Activated CD4-positive, alpha-beta T cell treated with anti-CD3 and anti-CD28 coated beads for 36 hours (primary cell): ENCODE measurements at regions not wholly inside any gene's neighbourhood (a gene's known extent, or its start where the extent isn't known, plus 50 kb on each side); places are given as distances from the start of the nearest gene placed in this dataset.

Experiments
- ATAC-seq: fragments of 200-7000 bp; cut with Tn5 transposase; one replicate; pipeline ENCODE4 v1.10.0; 2021; ENCODE audit warnings: mild to moderate bottlenecking, moderate library complexity
- CTCF ChIA-PET: fragments of 350-600 bp; sonication (Branson Sonifier 250); formaldehyde crosslinking; loops from one replicate; lab custom pipeline; 2021; ENCODE audit warnings: antibody characterized with exemption; lab: Charles Lee
- POLR2A ChIA-PET: fragments of 350-600 bp; sonication (Branson Sonifier 250); formaldehyde crosslinking; loops from one replicate; lab custom pipeline; 2021; ENCODE audit warnings: antibody characterized with exemption, inconsistent platforms; lab: Charles Lee
- DNase-seq: peaks from one replicate; pipeline ENCODE4 v3.0.0-alpha.2; 2020
- H3K27ac Mint-ChIP-seq: one replicate; pipeline ENCODE4 v1.8.0; 2021; ENCODE audit warnings: mixed read lengths
- H3K27me3 Mint-ChIP-seq: one replicate; pipeline ENCODE4 v1.8.0; 2021; ENCODE audit warnings: mixed read lengths
- H3K36me3 Mint-ChIP-seq: one replicate; pipeline ENCODE4 v1.8.0; 2021; ENCODE audit warnings: low read depth, mixed read lengths
- H3K4me1 Mint-ChIP-seq: one replicate; pipeline ENCODE4 v1.8.0; 2021; ENCODE audit warnings: mixed read lengths
- H3K4me3 Mint-ChIP-seq: one replicate; pipeline ENCODE4 v1.8.0; 2021; ENCODE audit warnings: mild to moderate bottlenecking, moderate library complexity, mixed read lengths
- H3K9me3 Mint-ChIP-seq: one replicate; pipeline ENCODE4 v1.8.0; 2021; ENCODE audit warnings: low read depth, mixed read lengths
- intact Hi-C, 2 experiments: fragments of 100-400 bp; cut with DNase I in 1 of 2; cut with micrococcal nuclease in 1 of 2; formaldehyde crosslinking; loops; one replicate each; pipeline versions ENCODE4 v1.14.2 to v1.15.1; 2022 to 2024; cut with DNase I, micrococcal nuclease

GRCh38 chr5:42032137-42032536 is 107.1 kb downstream of the FBXO4 start:
- H3K4me1 Mint-ChIP-seq: no peaks in the 10 kb centered on the region
- ATAC-seq (no peak), DNase-seq (no peak)
- no peak overlapping the region for H3K4me3 Mint-ChIP-seq
- H3K27me3 Mint-ChIP-seq: peaks cover 20% of the 10 kb centered on the region
- no peaks in the 10 kb centered on the region for H3K9me3 Mint-ChIP-seq
- POLR2A ChIA-PET: no interaction called here
- intact Hi-C loops: no loop called here
- no peaks in the 10 kb centered on the region for H3K36me3 Mint-ChIP-seq
- H3K27ac Mint-ChIP-seq: no peak overlapping the region
- CTCF ChIA-PET: interaction anchor here (0.7 kb wide), 1 partner anchor 27 kb away, joined by 3 read pairs; no protein-coding TSS in a partner anchor

GRCh38 chr5:42035526-42035925 is 110.4 kb downstream of the FBXO4 start:
- CTCF ChIA-PET: no interaction called here
- intact Hi-C loops: no loop called here

GRCh38 chr5:42036379-42036778 is 111.3 kb downstream of the FBXO4 start:
- DNase-seq (no peak), ATAC-seq (no peak)
- intact Hi-C loops: no loop called here
- ChIA-PET CTCF (interaction anchor here (0.6 to 1.4 kb wide), 4 partner anchors 21 to 387 kb away, joined by 3 to 5 read pairs (median 3); partner anchors contain the start of gene GHR), POLR2A (no interaction called here)
- no peak overlapping the region for H3K27ac Mint-ChIP-seq
- no peaks in the 10 kb centered on the region for H3K9me3 Mint-ChIP-seq
- H3K4me3 Mint-ChIP-seq: no peak overlapping the region
- no peaks in the 10 kb centered on the region for H3K36me3 Mint-ChIP-seq
- peaks cover 18% of the 10 kb centered on the region for H3K27me3 Mint-ChIP-seq
- H3K4me1 Mint-ChIP-seq: no peaks in the 10 kb centered on the region

More at GRCh38 chr5:42035526-42035925, 110.4 kb downstream of the FBXO4 start:
- Mint-ChIP-seq H3K27me3 (peaks cover 14% of the 10 kb centered on the region), H3K9me3 (no peaks in the 10 kb centered on the region), H3K4me3 (no peak overlapping the region), H3K27ac (no peak overlapping the region), H3K36me3 (no peaks in the 10 kb centered on the region), H3K4me1 (no peaks in the 10 kb centered on the region)
- DNase-seq: no peak
- POLR2A ChIA-PET: no interaction called here
- ATAC-seq: no peak

- Mint-ChIP-seq H3K4me1 (no peaks in the 10 kb centered on the region), H3K27ac (no peak overlapping the region)
- POLR2A ChIA-PET: no interaction called here
These were observed 112.4 kb downstream of the FBXO4 start for GRCh38 chr5:42037379-42037932.

GRCh38 chr5:42043400-42043799 is 118.3 kb downstream of the FBXO4 start:
- DNase-seq (no peak), ATAC-seq (no peak)
- H3K4me3 Mint-ChIP-seq: no peak overlapping the region
- POLR2A ChIA-PET: interaction anchor here (0.6 kb wide), 1 partner anchor 1088 kb away, joined by 3 read pairs; no protein-coding TSS in a partner anchor
- H3K27me3 Mint-ChIP-seq: peaks cover 24% of the 10 kb centered on the region
- H3K36me3 Mint-ChIP-seq: no peaks in the 10 kb centered on the region
- intact Hi-C loops: no loop called here
- CTCF ChIA-PET: interaction anchor here (0.5 to 2.0 kb wide), 3 partner anchors 12 to 263 kb away, joined by 3 to 12 read pairs (median 3); no protein-coding TSS in a partner anchor
- no peaks in the 10 kb centered on the region for H3K4me1 Mint-ChIP-seq
- no peaks in the 10 kb centered on the region for H3K9me3 Mint-ChIP-seq
- no peak overlapping the region for H3K27ac Mint-ChIP-seq

More at GRCh38 chr5:42037379-42037932, 112.4 kb downstream of the FBXO4 start:
- ATAC-seq (no peak), DNase-seq (no peak)
- intact Hi-C loops: no loop called here
- Mint-ChIP-seq H3K27me3 (peaks cover 15% of the 10 kb centered on the region), H3K4me3 (no peak overlapping the region), H3K36me3 (no peaks in the 10 kb centered on the region), H3K9me3 (no peaks in the 10 kb centered on the region)
- CTCF ChIA-PET: interaction anchor here (0.7 to 1.4 kb wide), 3 partner anchors 16 to 29 kb away, joined by 3 to 5 read pairs (median 3); no protein-coding TSS in a partner anchor

- intact Hi-C loops: loop anchor here (1.0 to 5.0 kb wide), 2 partner anchors 201 to 350 kb away; no protein-coding TSS in a partner anchor
- Mint-ChIP-seq H3K9me3 (no peaks in the 10 kb centered on the region), H3K4me3 (no peak overlapping the region), H3K27me3 (peaks cover 2% of the 10 kb centered on the region), H3K4me1 (no peaks in the 10 kb centered on the region), H3K27ac (no peak overlapping the region), H3K36me3 (no peaks in the 10 kb centered on the region)
- DNase-seq: peak; percentile 69
- ChIA-PET CTCF (interaction anchor here (0.6 to 7.0 kb wide), 40 partner anchors 9 to 1153 kb away, joined by 3 to 142 read pairs (median 4); partner anchors contain the start of gene FBXO4), POLR2A (no interaction called here)
- ATAC-seq: peak; percentile 75
These were observed 132.2 kb downstream of the FBXO4 start for GRCh38 chr5:42057254-42057690.

- H3K4me3 Mint-ChIP-seq: no peak overlapping the region
- H3K27ac Mint-ChIP-seq: no peak overlapping the region
- ATAC-seq (no peak), DNase-seq (no peak)
- intact Hi-C loops: loop anchor here in 1 of 2 experiments (5.0 kb wide), 1 partner anchor 352 kb away; no protein-coding TSS in a partner anchor
- no peaks in the 10 kb centered on the region for H3K36me3 Mint-ChIP-seq
- peaks cover 2% of the 10 kb centered on the region for H3K27me3 Mint-ChIP-seq
- POLR2A ChIA-PET: no interaction called here
- CTCF ChIA-PET: interaction anchor here (0.7 to 7.0 kb wide), 3 partner anchors 13 to 202 kb away, joined by 3 to 142 read pairs (median 3); no protein-coding TSS in a partner anchor
- H3K9me3 Mint-ChIP-seq: no peaks in the 10 kb centered on the region
- no peaks in the 10 kb centered on the region for H3K4me1 Mint-ChIP-seq
These were observed 134.2 kb downstream of the FBXO4 start for GRCh38 chr5:42059291-42059690.

GRCh38 chr5:42059778-42060464 is 134.8 kb downstream of the FBXO4 start:
- Mint-ChIP-seq H3K9me3 (no peaks in the 10 kb centered on the region), H3K27ac (no peak overlapping the region), H3K36me3 (no peaks in the 10 kb centered on the region), H3K4me1 (no peaks in the 10 kb centered on the region), H3K27me3 (peaks cover 2% of the 10 kb centered on the region), H3K4me3 (no peak overlapping the region)
- intact Hi-C loops: loop anchor here in 1 of 2 experiments (5.0 kb wide), 1 partner anchor 353 kb away; no protein-coding TSS in a partner anchor
- DNase-seq: no peak
- ATAC-seq: no peak
- ChIA-PET POLR2A (no interaction called here), CTCF (interaction anchor here (7.0 kb wide), 1 partner anchor 203 kb away, joined by 142 read pairs; no protein-coding TSS in a partner anchor)

GRCh38 chr5:42061121-42061520 is 136.0 kb downstream of the FBXO4 start:
- Mint-ChIP-seq H3K36me3 (no peaks in the 10 kb centered on the region), H3K4me3 (no peak overlapping the region), H3K27me3 (peaks cover 2% of the 10 kb centered on the region), H3K27ac (no peak overlapping the region), H3K4me1 (no peaks in the 10 kb centered on the region), H3K9me3 (no peaks in the 10 kb centered on the region)
- ChIA-PET CTCF (interaction anchor here (0.7 to 7.0 kb wide), 4 partner anchors 21 to 522 kb away, joined by 3 to 142 read pairs (median 4); no protein-coding TSS in a partner anchor), POLR2A (no interaction called here)
- ATAC-seq (no peak), DNase-seq (no peak)
- intact Hi-C loops: no loop called here

- Mint-ChIP-seq H3K4me3 (no peak overlapping the region), H3K27ac (no peak overlapping the region), H3K27me3 (no peaks in the 10 kb centered on the region), H3K4me1 (no peaks in the 10 kb centered on the region), H3K9me3 (no peaks in the 10 kb centered on the region), H3K36me3 (no peaks in the 10 kb centered on the region)
- POLR2A ChIA-PET: no interaction called here
- intact Hi-C loops: no loop called here
- ATAC-seq: no peak
- CTCF ChIA-PET: interaction anchor here (1.9 kb wide), 1 partner anchor 8 kb away, joined by 5 read pairs; no protein-coding TSS in a partner anchor
- no peak for DNase-seq
These were observed 139.7 kb downstream of the FBXO4 start for GRCh38 chr5:42064821-42065220.

- intact Hi-C loops: no loop called here
- Mint-ChIP-seq H3K9me3 (no peaks in the 10 kb centered on the region), H3K36me3 (no peaks in the 10 kb centered on the region), H3K4me3 (no peak overlapping the region), H3K4me1 (no peaks in the 10 kb centered on the region), H3K27ac (no peak overlapping the region), H3K27me3 (no peaks in the 10 kb centered on the region)
- no peak for ATAC-seq
- POLR2A ChIA-PET: no interaction called here
- no peak for DNase-seq
- CTCF ChIA-PET: interaction anchor here (0.7 to 1.9 kb wide), 3 partner anchors 8 to 29 kb away, joined by 3 to 13 read pairs (median 5); no protein-coding TSS in a partner anchor
These were observed 141.1 kb downstream of the FBXO4 start for GRCh38 chr5:42066131-42066530.
